BJ (cell line): ENCODE measurements at regions not wholly inside any gene's neighbourhood (a gene's known extent, or its start where the extent isn't known, plus 50 kb on each side); places are given as distances from the start of the nearest gene placed in this dataset.

Source experiments
- CTCF ChIA-PET: fragments of 350-600 bp; formaldehyde crosslinking; extraction: SDS; loops from one replicate; lab custom pipeline; 2021; ENCODE audit warnings: antibody characterized with exemption, inconsistent platforms; lab: Yijun Ruan, JAX
- POLR2A ChIA-PET: fragments of 300-600 bp; sonication (Branson Sonifier 250); formaldehyde crosslinking; extraction: SDS; loops from one replicate; lab custom pipeline; 2021; ENCODE audit warnings: antibody characterized with exemption; lab: Charles Lee
- DNase-seq: peaks from one replicate; pipeline ENCODE4 v3.0.0-alpha.2; 2011; ENCODE audit warnings: low read depth
- H3K27me3 ChIP-seq: 2 replicates; pipeline ENCODE4 v1.6.0; 2011; ENCODE audit warnings: low read length; ENCODE audit not compliant: control insufficient read depth, insufficient read depth
- H3K36me3 ChIP-seq: 2 replicates; pipeline ENCODE4 v1.5.1; 2011; ENCODE audit warnings: low read length; ENCODE audit not compliant: control insufficient read depth, insufficient read depth
- H3K4me3 ChIP-seq: 2 replicates; pipeline ENCODE4 v1.5.1; 2011; ENCODE audit warnings: low read depth, mild to moderate bottlenecking, control low read depth, low read length
- CTCF ChIP-seq: IDR thresholded peaks from 2 replicates; pipeline ENCODE4 v1.5.1; 2011; ENCODE audit warnings: low read depth, mild to moderate bottlenecking, control low read depth, inconsistent platforms, low read length, moderate library complexity; ENCODE audit not compliant: insufficient read depth

- Histone ChIP-seq H3K4me3 (no peak overlapping the region), H3K36me3 (no peaks in the 10 kb centered on the region), H3K27me3 (no peaks in the 10 kb centered on the region)
- POLR2A ChIA-PET, result no interaction called here
- CTCF ChIA-PET, result no interaction called here
- no peak for TF ChIP-seq CTCF
- DNase-seq, result no peak
Measured at GRCh38 chr1:45258059-45258650, 51.8 kb upstream of the ZSWIM5 start.

- no peak for DNase-seq
- Histone ChIP-seq H3K4me3 (no peak overlapping the region), H3K36me3 (no peaks in the 10 kb centered on the region), H3K27me3 (no peaks in the 10 kb centered on the region)
- CTCF ChIA-PET, result no interaction called here
- POLR2A ChIA-PET, result no interaction called here
- no peak for TF ChIP-seq CTCF
Measured at GRCh38 chr1:45259053-45259452, 52.6 kb upstream of the ZSWIM5 start.

GRCh38 chr1:45260244-45260643, 53.8 kb upstream of the ZSWIM5 start:
- POLR2A ChIA-PET, result no interaction called here
- H3K4me3 ChIP-seq, result no peak overlapping the region
- CTCF ChIA-PET, result no interaction called here

GRCh38 chr1:45263132-45263531, 56.7 kb upstream of the ZSWIM5 start:
- Histone ChIP-seq H3K36me3 (no peaks in the 10 kb centered on the region), H3K27me3 (no peaks in the 10 kb centered on the region), H3K4me3 (no peak overlapping the region)
- TF ChIP-seq CTCF, result no peak
- POLR2A ChIA-PET, result no interaction called here
- CTCF ChIA-PET, result no interaction called here
- DNase-seq, result no peak

More at GRCh38 chr1:45260244-45260643, 53.8 kb upstream of the ZSWIM5 start:
- TF ChIP-seq CTCF, result no peak
- Histone ChIP-seq H3K36me3 (no peaks in the 10 kb centered on the region), H3K27me3 (no peaks in the 10 kb centered on the region)
- no peak for DNase-seq

GRCh38 chr1:45265244-45265643, 58.8 kb upstream of the ZSWIM5 start:
- CTCF ChIA-PET, result no interaction called here
- no peak for DNase-seq
- no peak overlapping the region for H3K4me3 ChIP-seq
- POLR2A ChIA-PET, result no interaction called here
- H3K27me3 ChIP-seq, result no peaks in the 10 kb centered on the region
- TF ChIP-seq CTCF, result no peak
- H3K36me3 ChIP-seq, result no peaks in the 10 kb centered on the region
